Stimulated activated CD4-positive, alpha-beta T cell treated with anti-CD3 and anti-CD28 coated beads, Interleukin-4, amount 100 ng/mL, for 4 hours (primary cell): ENCODE measurements at regions not wholly inside any gene's neighbourhood (a gene's known extent, or its start where the extent isn't known, plus 50 kb on each side); places are given as distances from the start of the nearest gene placed in this dataset.
"Not testable (repeated sequence)": the region's sequence is repeated elsewhere in the genome, so short reads cannot be mapped to it uniquely, and the experiment has no call there.

ENCODE experiments used
- DNase-seq, 2 experiments: peaks; one replicate each; pipeline ENCODE4 v3.0.0-alpha.2; 2020

- DNase-seq, result no peak
Observed at GRCh38 chr9:89675058-89675742, 70.4 kb downstream of the GADD45G start.

- DNase-seq, result no peak
Observed at GRCh38 chr9:89676281-89676680, 71.5 kb downstream of the GADD45G start.

- DNase-seq, result no peak
Observed at GRCh38 chr9:89677702-89678395, 73.0 kb downstream of the GADD45G start.

GRCh38 chr9:89678396-89679015, 73.7 kb downstream of the GADD45G start:
- DNase-seq, result no peak

- DNase-seq, result no peak
Observed at GRCh38 chr9:89679016-89679415, 74.2 kb downstream of the GADD45G start.

- no peak for DNase-seq
Observed at GRCh38 chr9:89679581-89679980, 74.8 kb downstream of the GADD45G start.

- DNase-seq, result no peak
Observed at GRCh38 chr9:89680547-89681467, 76.0 kb downstream of the GADD45G start.

GRCh38 chr9:89681468-89681859, 76.7 kb downstream of the GADD45G start:
- DNase-seq, result not testable (repeated sequence)

GRCh38 chr9:89683626-89684025, 78.8 kb downstream of the GADD45G start:
- no peak for DNase-seq

GRCh38 chr9:89684218-89684617, 79.4 kb downstream of the GADD45G start:
- no peak for DNase-seq

GRCh38 chr9:89684912-89685636, 80.3 kb downstream of the GADD45G start:
- no peak for DNase-seq

GRCh38 chr9:89685698-89686097, 80.9 kb downstream of the GADD45G start:
- DNase-seq, result no peak

- no peak for DNase-seq
Observed at GRCh38 chr9:89686126-89686525, 81.3 kb downstream of the GADD45G start.

- no peak for DNase-seq
Observed at GRCh38 chr9:89686621-89687020, 81.8 kb downstream of the GADD45G start.

- no peak for DNase-seq
Observed at GRCh38 chr9:89687188-89687587, 82.4 kb downstream of the GADD45G start.

GRCh38 chr9:89687848-89688247, 83.0 kb downstream of the GADD45G start:
- DNase-seq, result no peak

GRCh38 chr9:89689321-89689720, 84.5 kb downstream of the GADD45G start:
- not testable (repeated sequence) for DNase-seq

- DNase-seq, result no peak
Observed at GRCh38 chr9:89690334-89690912, 85.6 kb downstream of the GADD45G start.

GRCh38 chr9:89695441-89695891, 90.7 kb downstream of the GADD45G start:
- DNase-seq, result no peak

- DNase-seq, result not testable (repeated sequence)
Observed at GRCh38 chr9:89695979-89696378, 91.2 kb downstream of the GADD45G start.

- DNase-seq, result no peak
Observed at GRCh38 chr9:89696780-89697179, 92.0 kb downstream of the GADD45G start.

- DNase-seq, result no peak
Observed at GRCh38 chr9:89697553-89697952, 92.7 kb downstream of the GADD45G start.
